ENCODE measurements at regions not wholly inside any gene's neighbourhood (a gene's known extent, or its start where the extent isn't known, plus 50 kb on each side); places are given as distances from the start of the nearest gene placed in this dataset.

GRCh38 chr7:97623333-97623732 is 108.6 kb upstream of the TAC1 start:
- no peak for DNase-seq

- peak in 1 of 3 donors; percentile 1 for DNase-seq
These were observed 101.8 kb upstream of the TAC1 start for GRCh38 chr7:97630116-97630515.

GRCh38 chr7:97635622-97636021 is 96.3 kb upstream of the TAC1 start:
- DNase-seq = no peak

GRCh38 chr7:97639036-97639435 is 92.8 kb upstream of the TAC1 start:
- no peak for DNase-seq

GRCh38 chr7:97659363-97660045 is 72.4 kb upstream of the TAC1 start:
- DNase-seq = no peak

- no peak for DNase-seq
These were observed 64.5 kb upstream of the TAC1 start for GRCh38 chr7:97667359-97667758.

GRCh38 chr7:97671571-97671970 is 60.3 kb upstream of the TAC1 start:
- DNase-seq = no peak

DNA sequence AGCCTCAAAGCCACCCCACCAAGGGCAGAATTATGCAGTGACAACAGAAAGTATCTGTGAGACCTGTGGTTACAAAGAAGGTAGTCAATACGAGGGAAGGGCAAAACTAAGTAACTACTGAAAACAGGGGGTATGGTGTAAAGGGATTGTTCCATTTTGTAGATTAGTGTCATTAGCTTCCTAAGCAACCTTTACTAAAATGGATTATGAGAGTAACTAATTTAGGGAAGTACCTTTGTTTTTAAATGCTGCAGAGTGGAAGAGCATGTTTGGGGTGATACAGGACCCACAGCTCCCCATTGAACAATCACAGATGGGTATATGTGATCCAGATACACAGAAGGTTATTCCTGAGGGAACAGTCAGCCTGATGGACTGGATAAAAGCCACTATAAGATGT is 51.3 kb upstream of the TAC1 start:
- no peak for DNase-seq
